IMR-90 (cell line): ENCODE measurements at regions not wholly inside any gene's neighbourhood (a gene's known extent, or its start where the extent isn't known, plus 50 kb on each side); places are given as distances from the start of the nearest gene placed in this dataset.

Experiments
- BHLHE40 ChIP-seq: fragments of 150-350 bp; IDR thresholded peaks from 2 replicates; pipeline ENCODE4 v1.6.1; 2016; ENCODE audit warnings: mild to moderate bottlenecking, low read depth, low read length
- CEBPB ChIP-seq: IDR thresholded peaks from 2 replicates; pipeline ENCODE4 v1.6.1; 2012; ENCODE audit warnings: low read depth, low read length, improper control_type of control experiment
- CHD1 ChIP-seq: IDR thresholded peaks from 2 replicates; pipeline ENCODE4 v1.6.1; 2012; ENCODE audit warnings: low read depth, low read length, improper control_type of control experiment
- FOS ChIP-seq: fragments of 150-350 bp; IDR thresholded peaks from 2 replicates; pipeline ENCODE4 v1.6.1; 2016; ENCODE audit warnings: low read depth, low read length
- MAFK ChIP-seq: IDR thresholded peaks from 2 replicates; pipeline ENCODE4 v1.6.1; 2012; ENCODE audit warnings: low read depth, low read length, improper control_type of control experiment
- MXI1 ChIP-seq: IDR thresholded peaks from 2 replicates; pipeline ENCODE4 v1.6.1; 2012; ENCODE audit warnings: low read depth, mild to moderate bottlenecking, low read length, moderate library complexity, borderline replicate concordance
- NFE2L2 ChIP-seq: fragments of 150-350 bp; IDR thresholded peaks from 2 replicates; pipeline ENCODE4 v1.6.1; 2016; ENCODE audit warnings: low read depth, mild to moderate bottlenecking, low read length
- POLR2A ChIP-seq: IDR thresholded peaks from 2 replicates; pipeline ENCODE4 v1.6.1; 2012; ENCODE audit warnings: mild to moderate bottlenecking, low read depth, low read length
- RAD21 ChIP-seq: IDR thresholded peaks from 2 replicates; pipeline ENCODE4 v1.6.1; 2012; ENCODE audit warnings: low read length, improper control_type of control experiment
- RCOR1 ChIP-seq: IDR thresholded peaks from 2 replicates; pipeline ENCODE4 v1.6.1; 2012; ENCODE audit warnings: mild to moderate bottlenecking, low read length, improper control_type of control experiment; ENCODE audit not compliant: insufficient replicate concordance
- USF2 ChIP-seq: fragments of 150-350 bp; IDR thresholded peaks from 2 replicates; pipeline ENCODE4 v1.6.1; 2017; ENCODE audit warnings: mild to moderate bottlenecking, antibody characterized with exemption, low read length, low read depth
- TF ChIP-seq, protein P1 (sequence below): conservative IDR thresholded peaks from 2 replicates; pipeline ENCODE4 v1.5.1; 2012; ENCODE audit warnings: mild to moderate bottlenecking, low read depth, low read length, improper control_type of control experiment

GRCh38 chr3:137938876-137939275, 71.1 kb upstream of the CLDN18 start:
- no peak for TF ChIP-seq POLR2A
- TF ChIP-seq, protein P1, sequence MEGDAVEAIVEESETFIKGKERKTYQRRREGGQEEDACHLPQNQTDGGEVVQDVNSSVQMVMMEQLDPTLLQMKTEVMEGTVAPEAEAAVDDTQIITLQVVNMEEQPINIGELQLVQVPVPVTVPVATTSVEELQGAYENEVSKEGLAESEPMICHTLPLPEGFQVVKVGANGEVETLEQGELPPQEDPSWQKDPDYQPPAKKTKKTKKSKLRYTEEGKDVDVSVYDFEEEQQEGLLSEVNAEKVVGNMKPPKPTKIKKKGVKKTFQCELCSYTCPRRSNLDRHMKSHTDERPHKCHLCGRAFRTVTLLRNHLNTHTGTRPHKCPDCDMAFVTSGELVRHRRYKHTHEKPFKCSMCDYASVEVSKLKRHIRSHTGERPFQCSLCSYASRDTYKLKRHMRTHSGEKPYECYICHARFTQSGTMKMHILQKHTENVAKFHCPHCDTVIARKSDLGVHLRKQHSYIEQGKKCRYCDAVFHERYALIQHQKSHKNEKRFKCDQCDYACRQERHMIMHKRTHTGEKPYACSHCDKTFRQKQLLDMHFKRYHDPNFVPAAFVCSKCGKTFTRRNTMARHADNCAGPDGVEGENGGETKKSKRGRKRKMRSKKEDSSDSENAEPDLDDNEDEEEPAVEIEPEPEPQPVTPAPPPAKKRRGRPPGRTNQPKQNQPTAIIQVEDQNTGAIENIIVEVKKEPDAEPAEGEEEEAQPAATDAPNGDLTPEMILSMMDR, result no peak
- TF ChIP-seq MXI1, result no peak
- TF ChIP-seq RCOR1, result no peak
- TF ChIP-seq CEBPB, result no peak
- TF ChIP-seq NFE2L2, result no peak
- TF ChIP-seq CHD1, result no peak
- TF ChIP-seq USF2, result no peak
- TF ChIP-seq MAFK, result no peak
- TF ChIP-seq FOS, result no peak
- TF ChIP-seq RAD21, result no peak
- TF ChIP-seq BHLHE40, result no peak
